ENCODE measurements at regions not wholly inside any gene's neighbourhood (a gene's known extent, or its start where the extent isn't known, plus 50 kb on each side); places are given as distances from the start of the nearest gene placed in this dataset.

DNA sequence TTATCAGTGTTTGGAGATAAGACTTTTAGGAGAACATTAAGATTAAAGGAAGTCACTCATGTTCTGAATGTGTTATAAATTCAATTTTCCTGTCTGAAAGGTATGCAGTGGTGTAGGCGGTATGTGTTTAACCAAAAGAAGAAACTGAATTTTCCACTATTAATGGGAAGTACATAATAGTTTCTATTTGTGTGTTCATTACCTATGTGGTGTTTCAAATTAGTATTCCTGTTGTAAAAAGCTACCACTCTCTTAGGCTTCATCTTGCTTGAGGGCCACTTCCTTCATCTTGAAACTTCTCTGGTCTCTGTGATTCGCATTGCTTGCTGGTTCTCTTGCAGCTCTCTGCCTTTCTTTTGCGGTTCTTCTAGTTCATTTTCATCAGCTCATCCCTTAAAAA lies 123.4 kb downstream of the HLX start:
- Histone ChIP-seq H3K4me3 (replicated peaks in 1 of 4; ENCODE audit: control extremely low read depth in 1 of 4, insufficient read depth in 1 of 4, low read depth in 3 of 4, low read length in 4 of 4) (no peak overlapping the region), H3K9ac (ENCODE audit: insufficient read depth, low read length) (no peak overlapping the region), H3K9me3 (ENCODE audit: control insufficient read depth, insufficient read depth, low read depth, low read length) (no peaks in the 10 kb centered on the region), H2AFZ (ENCODE audit: low read length) (no peak overlapping the region), H3K4me2 (ENCODE audit: extremely low read depth, insufficient read depth, low read length) (no peak overlapping the region), H3K4me1 (ENCODE audit: control insufficient read depth, extremely low read depth, insufficient read depth, low read length) (no peaks in the 10 kb centered on the region), H3K27ac (ENCODE audit: insufficient read depth, low read length) (no peak overlapping the region), H3K36me3 (ENCODE audit: control insufficient read depth, insufficient read depth, low read length) (no peaks in the 10 kb centered on the region), H3K27me3 (ENCODE audit: control insufficient read depth, insufficient read depth, low read length) (no peaks in the 10 kb centered on the region), H4K20me1 (ENCODE audit: control insufficient read depth, extremely low read depth, insufficient read depth, low read length) (no peaks in the 10 kb centered on the region), H3K79me2 (ENCODE audit: control insufficient read depth, insufficient read depth, low read length) (no peaks in the 10 kb centered on the region)
- DNase-seq (ENCODE audit: low read depth in 2 of 2) = no peak
- TF ChIP-seq EZH2 (IDR thresholded peaks at IDR 0.05; ENCODE audit: low read length, missing control alignments) (no peak), CTCF (conservative IDR thresholded peaks at IDR 0.05 in 1 of 2, IDR thresholded peaks at IDR 0.05 in 1 of 2; ENCODE audit: low read depth in 1 of 2, low read length in 2 of 2) (no peak)

DNA sequence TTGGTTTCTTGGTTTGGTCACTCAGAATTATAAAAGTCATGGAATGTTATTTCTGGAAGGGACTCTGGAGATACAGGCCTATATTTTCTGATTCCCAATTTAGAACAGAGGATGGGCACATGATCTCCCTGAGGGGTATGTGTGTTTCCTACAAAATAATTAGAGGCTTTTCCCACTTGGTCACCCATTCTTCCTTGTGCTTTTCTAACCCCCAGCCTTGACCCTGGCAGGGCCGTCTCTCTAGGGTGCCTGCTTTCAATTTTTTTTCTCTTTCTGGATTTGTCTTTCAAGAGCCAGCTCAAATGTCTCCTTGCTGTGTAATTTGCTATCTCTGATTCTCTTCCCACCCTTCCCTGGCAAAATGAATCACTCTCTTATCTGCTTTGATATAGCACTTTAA lies 131.9 kb downstream of the HLX start:
- no peak overlapping the region for H3K27ac ChIP-seq (ENCODE audit: insufficient read depth, low read length)
- H3K4me1 ChIP-seq (ENCODE audit: control insufficient read depth, extremely low read depth, insufficient read depth, low read length) = no peaks in the 10 kb centered on the region
- no peaks in the 10 kb centered on the region for H4K20me1 ChIP-seq (ENCODE audit: control insufficient read depth, extremely low read depth, insufficient read depth, low read length)
- no peaks in the 10 kb centered on the region for H3K27me3 ChIP-seq (ENCODE audit: control insufficient read depth, insufficient read depth, low read length)
- H3K79me2 ChIP-seq (ENCODE audit: control insufficient read depth, insufficient read depth, low read length) = no peaks in the 10 kb centered on the region
- no peak for TF ChIP-seq EZH2 (IDR thresholded peaks at IDR 0.05; ENCODE audit: low read length, missing control alignments)
- H3K9me3 ChIP-seq (ENCODE audit: control insufficient read depth, insufficient read depth, low read depth, low read length) = no peaks in the 10 kb centered on the region
- no peak for DNase-seq (ENCODE audit: low read depth in 2 of 2)
- H3K9ac ChIP-seq (ENCODE audit: insufficient read depth, low read length) = no peak overlapping the region
- no peak overlapping the region for H3K4me2 ChIP-seq (ENCODE audit: extremely low read depth, insufficient read depth, low read length)
- no peak overlapping the region for H3K4me3 ChIP-seq (replicated peaks in 1 of 4; ENCODE audit: control extremely low read depth in 1 of 4, insufficient read depth in 1 of 4, low read depth in 3 of 4, low read length in 4 of 4)
- no peaks in the 10 kb centered on the region for H3K36me3 ChIP-seq (ENCODE audit: control insufficient read depth, insufficient read depth, low read length)
- no peak overlapping the region for H2AFZ ChIP-seq (ENCODE audit: low read length)

- no peak overlapping the region for H3K9ac ChIP-seq (ENCODE audit: insufficient read depth, low read length)
- TF ChIP-seq CTCF (conservative IDR thresholded peaks at IDR 0.05 in 1 of 2, IDR thresholded peaks at IDR 0.05 in 1 of 2; ENCODE audit: low read depth in 1 of 2, low read length in 2 of 2) (no peak), EZH2 (IDR thresholded peaks at IDR 0.05; ENCODE audit: low read length, missing control alignments) (no peak)
These were observed 132.9 kb downstream of the HLX start for GRCh38 chr1:221012120-221012519.

More at GRCh38 chr1:221012120-221012519, 132.9 kb downstream of the HLX start:
- H3K9me3 ChIP-seq (ENCODE audit: control insufficient read depth, insufficient read depth, low read depth, low read length) = no peaks in the 10 kb centered on the region
- no peaks in the 10 kb centered on the region for H4K20me1 ChIP-seq (ENCODE audit: control insufficient read depth, extremely low read depth, insufficient read depth, low read length)
- no peak overlapping the region for H2AFZ ChIP-seq (ENCODE audit: low read length)
- no peak for DNase-seq (ENCODE audit: low read depth in 2 of 2)
- no peaks in the 10 kb centered on the region for H3K4me1 ChIP-seq (ENCODE audit: control insufficient read depth, extremely low read depth, insufficient read depth, low read length)
- no peaks in the 10 kb centered on the region for H3K79me2 ChIP-seq (ENCODE audit: control insufficient read depth, insufficient read depth, low read length)
- no peak overlapping the region for H3K4me2 ChIP-seq (ENCODE audit: extremely low read depth, insufficient read depth, low read length)
- no peak overlapping the region for H3K27ac ChIP-seq (ENCODE audit: insufficient read depth, low read length)
- no peaks in the 10 kb centered on the region for H3K36me3 ChIP-seq (ENCODE audit: control insufficient read depth, insufficient read depth, low read length)
- H3K4me3 ChIP-seq (replicated peaks in 1 of 4; ENCODE audit: control extremely low read depth in 1 of 4, insufficient read depth in 1 of 4, low read depth in 3 of 4, low read length in 4 of 4) = no peak overlapping the region
- H3K27me3 ChIP-seq (ENCODE audit: control insufficient read depth, insufficient read depth, low read length) = no peaks in the 10 kb centered on the region
